KOPT-K1 (cell line): ENCODE measurements at regions not wholly inside any gene's neighbourhood (a gene's known extent, or its start where the extent isn't known, plus 50 kb on each side); places are given as distances from the start of the nearest gene placed in this dataset.

Experiments
- H3K27ac ChIP-seq: fragments of 200-600 bp; sonication (generic); 2 replicates; pipeline ENCODE4 v1.5.1; 2016; ENCODE audit warnings: antibody characterized with exemption, mild to moderate bottlenecking, low read depth, low read length; ENCODE audit not compliant: poor library complexity, severe bottlenecking
- H3K36me3 ChIP-seq: fragments of 200-600 bp; sonication (generic); 2 replicates; pipeline ENCODE4 v1.5.1; 2017; ENCODE audit warnings: antibody characterized with exemption, mild to moderate bottlenecking, low read length, moderate library complexity; ENCODE audit not compliant: insufficient read depth
- H3K9me3 ChIP-seq: fragments of 200-600 bp; sonication (generic); 2 replicates; pipeline ENCODE4 v1.5.1; 2017; ENCODE audit warnings: antibody characterized with exemption, low read length, mild to moderate bottlenecking; ENCODE audit not compliant: insufficient read depth, poor library complexity, severe bottlenecking

GRCh38 chr14:62133776-62134550 is 371.7 kb downstream of the SNAPC1 start:
- Histone ChIP-seq H3K27ac (no peak overlapping the region), H3K9me3 (no peaks in the 10 kb centered on the region), H3K36me3 (no peaks in the 10 kb centered on the region)

- Histone ChIP-seq H3K27ac (no peak overlapping the region), H3K36me3 (no peaks in the 10 kb centered on the region), H3K9me3 (no peaks in the 10 kb centered on the region)
Measured at GRCh38 chr14:62138593-62138992, 376.4 kb downstream of the SNAPC1 start.

GRCh38 chr14:62141139-62141538 is 378.9 kb downstream of the SNAPC1 start:
- Histone ChIP-seq H3K36me3 (no peaks in the 10 kb centered on the region), H3K9me3 (no peaks in the 10 kb centered on the region), H3K27ac (no peak overlapping the region)

- H3K9me3 ChIP-seq, result peaks cover 6% of the 10 kb centered on the region
- no peaks in the 10 kb centered on the region for H3K36me3 ChIP-seq
- H3K27ac ChIP-seq, result no peak overlapping the region
Measured at GRCh38 chr14:62143245-62143644, 381.0 kb downstream of the SNAPC1 start.

GRCh38 chr14:62144863-62145262 is 382.6 kb downstream of the SNAPC1 start:
- H3K27ac ChIP-seq, result no peak overlapping the region
- no peaks in the 10 kb centered on the region for H3K36me3 ChIP-seq
- H3K9me3 ChIP-seq, result peaks cover 6% of the 10 kb centered on the region

GRCh38 chr14:62146030-62146429 is 383.8 kb downstream of the SNAPC1 start:
- Histone ChIP-seq H3K9me3 (peaks cover 6% of the 10 kb centered on the region), H3K36me3 (no peaks in the 10 kb centered on the region), H3K27ac (no peak overlapping the region)

GRCh38 chr14:62156052-62156451 is 393.8 kb downstream of the SNAPC1 start:
- Histone ChIP-seq H3K36me3 (no peaks in the 10 kb centered on the region), H3K9me3 (no peaks in the 10 kb centered on the region), H3K27ac (no peak overlapping the region)

GRCh38 chr14:62158779-62159178 is 396.6 kb downstream of the SNAPC1 start:
- Histone ChIP-seq H3K36me3 (no peaks in the 10 kb centered on the region), H3K27ac (no peak overlapping the region), H3K9me3 (no peaks in the 10 kb centered on the region)

GRCh38 chr14:62159314-62159713 is 397.1 kb downstream of the SNAPC1 start:
- Histone ChIP-seq H3K9me3 (no peaks in the 10 kb centered on the region), H3K27ac (no peak overlapping the region), H3K36me3 (no peaks in the 10 kb centered on the region)

- H3K9me3 ChIP-seq, result no peaks in the 10 kb centered on the region
- no peaks in the 10 kb centered on the region for H3K36me3 ChIP-seq
- no peak overlapping the region for H3K27ac ChIP-seq
Measured at GRCh38 chr14:62162998-62163589, 400.9 kb downstream of the SNAPC1 start.

GRCh38 chr14:62168564-62169155 is 406.4 kb downstream of the SNAPC1 start:
- Histone ChIP-seq H3K9me3 (no peaks in the 10 kb centered on the region), H3K27ac (no peak overlapping the region)

GRCh38 chr14:62179367-62180018 is 417.3 kb downstream of the SNAPC1 start:
- Histone ChIP-seq H3K36me3 (no peaks in the 10 kb centered on the region), H3K27ac (no peak overlapping the region), H3K9me3 (no peaks in the 10 kb centered on the region)

More at GRCh38 chr14:62168564-62169155, 406.4 kb downstream of the SNAPC1 start:
- H3K36me3 ChIP-seq, result no peaks in the 10 kb centered on the region

GRCh38 chr14:62181591-62181990 is 419.4 kb downstream of the SNAPC1 start:
- Histone ChIP-seq H3K9me3 (no peaks in the 10 kb centered on the region), H3K36me3 (no peaks in the 10 kb centered on the region), H3K27ac (no peak overlapping the region)

- Histone ChIP-seq H3K9me3 (no peaks in the 10 kb centered on the region), H3K27ac (no peak overlapping the region), H3K36me3 (no peaks in the 10 kb centered on the region)
Measured at GRCh38 chr14:62185078-62185477, 422.9 kb downstream of the SNAPC1 start.

GRCh38 chr14:62187265-62187664 is 425.0 kb downstream of the SNAPC1 start:
- no peaks in the 10 kb centered on the region for H3K36me3 ChIP-seq
- H3K27ac ChIP-seq, result no peak overlapping the region
- no peaks in the 10 kb centered on the region for H3K9me3 ChIP-seq
